BE2C (cell line): ENCODE measurements at regions not wholly inside any gene's neighbourhood (a gene's known extent, or its start where the extent isn't known, plus 50 kb on each side); places are given as distances from the start of the nearest gene placed in this dataset.

Experiments
- DNase-seq: peaks from one replicate; pipeline ENCODE4 v3.0.0-alpha.2; 2020
- H3K27me3 ChIP-seq: fragments of 250-450 bp; sonication (Bioruptor Pico); 2 replicates; pipeline ENCODE4 v1.5.1; 2020; ENCODE audit warnings: mild to moderate bottlenecking
- H3K36me3 ChIP-seq: fragments of 250-450 bp; sonication (Bioruptor Pico); 2 replicates; pipeline ENCODE4 v1.5.1; 2020; ENCODE audit warnings: mild to moderate bottlenecking
- H3K4me1 ChIP-seq: fragments of 250-450 bp; sonication (Bioruptor Pico); 2 replicates; pipeline ENCODE4 v1.5.1; 2020
- H3K4me3 ChIP-seq: 2 replicates; pipeline ENCODE4 v1.5.1; 2011; ENCODE audit warnings: low read depth, low read length
- H3K9me3 ChIP-seq: fragments of 250-450 bp; sonication (Bioruptor Pico); 2 replicates; pipeline ENCODE4 v1.5.1; 2020
- CTCF ChIP-seq: IDR thresholded peaks from 2 replicates; pipeline ENCODE4 v1.5.1; 2012; ENCODE audit warnings: mild to moderate bottlenecking, low read depth, low read length

GRCh38 chr14:98592611-98593170, 679.3 kb downstream of the BCL11B start:
- no peak for TF ChIP-seq CTCF
- Histone ChIP-seq H3K4me3 (no peak overlapping the region), H3K9me3 (no peaks in the 10 kb centered on the region), H3K36me3 (no peaks in the 10 kb centered on the region), H3K4me1 (no peaks in the 10 kb centered on the region), H3K27me3 (no peaks in the 10 kb centered on the region)
- no peak for DNase-seq

- no peak for TF ChIP-seq CTCF
- H3K36me3 ChIP-seq = no peaks in the 10 kb centered on the region
Measured at GRCh38 chr14:98593361-98593761, 678.6 kb downstream of the BCL11B start.

GRCh38 chr14:98594156-98594555, 677.8 kb downstream of the BCL11B start:
- Histone ChIP-seq H3K4me1 (no peaks in the 10 kb centered on the region), H3K36me3 (no peaks in the 10 kb centered on the region), H3K9me3 (no peaks in the 10 kb centered on the region), H3K4me3 (no peak overlapping the region), H3K27me3 (no peaks in the 10 kb centered on the region)
- no peak for TF ChIP-seq CTCF
- DNase-seq = no peak

More at GRCh38 chr14:98593361-98593761, 678.6 kb downstream of the BCL11B start:
- Histone ChIP-seq H3K4me3 (no peak overlapping the region), H3K27me3 (no peaks in the 10 kb centered on the region), H3K9me3 (no peaks in the 10 kb centered on the region), H3K4me1 (no peaks in the 10 kb centered on the region)
- DNase-seq = no peak

GRCh38 chr14:98598576-98598975, 673.4 kb downstream of the BCL11B start:
- DNase-seq = no peak

GRCh38 chr14:98599082-98599481, 672.9 kb downstream of the BCL11B start:
- Histone ChIP-seq H3K4me3 (no peak overlapping the region), H3K4me1 (no peaks in the 10 kb centered on the region), H3K36me3 (no peaks in the 10 kb centered on the region), H3K27me3 (no peaks in the 10 kb centered on the region), H3K9me3 (no peaks in the 10 kb centered on the region)
- no peak for TF ChIP-seq CTCF
- DNase-seq = no peak

More at GRCh38 chr14:98598576-98598975, 673.4 kb downstream of the BCL11B start:
- TF ChIP-seq CTCF = no peak
- Histone ChIP-seq H3K9me3 (no peaks in the 10 kb centered on the region), H3K4me3 (no peak overlapping the region), H3K4me1 (no peaks in the 10 kb centered on the region), H3K27me3 (no peaks in the 10 kb centered on the region), H3K36me3 (no peaks in the 10 kb centered on the region)

GRCh38 chr14:98602983-98603382, 669.0 kb downstream of the BCL11B start:
- TF ChIP-seq CTCF = no peak
- Histone ChIP-seq H3K27me3 (no peaks in the 10 kb centered on the region), H3K36me3 (no peaks in the 10 kb centered on the region), H3K9me3 (no peaks in the 10 kb centered on the region), H3K4me1 (no peaks in the 10 kb centered on the region), H3K4me3 (no peak overlapping the region)
- no peak for DNase-seq
